Keratinocyte (primary cell): ENCODE measurements at regions not wholly inside any gene's neighbourhood (a gene's known extent, or its start where the extent isn't known, plus 50 kb on each side); places are given as distances from the start of the nearest gene placed in this dataset.

Source experiments
- DNase-seq: peaks from one replicate; pipeline ENCODE4 v3.0.0-alpha.2; 2011; ENCODE audit warnings: low read depth, missing footprints, low spot score
- FAIRE-seq: peaks from 2 replicates; lab custom pipeline; 2011; peaks lifted over from hg19 to GRCh38; lab: Jason Lieb, UNC
- H2AFZ ChIP-seq: 2 replicates; pipeline ENCODE4 v1.6.0; 2012; ENCODE audit warnings: low read length, control low read depth, inconsistent platforms; ENCODE audit not compliant: control insufficient read depth
- H3K27ac ChIP-seq: 2 replicates; pipeline ENCODE4 v1.5.1; 2011; ENCODE audit warnings: low read length; ENCODE audit not compliant: control insufficient read depth, insufficient read depth
- H3K27me3 ChIP-seq: 3 replicates; pipeline ENCODE4 v1.6.0; 2011; ENCODE audit warnings: low read length; ENCODE audit not compliant: control insufficient read depth, insufficient read depth; ENCODE audit errors: extremely low read depth
- H3K36me3 ChIP-seq, 2 experiments: 2 replicates in 1 of 2; 3 replicates in 1 of 2; pipeline ENCODE4 v1.5.1; 2011; ENCODE audit warnings: low read length in 2 of 2, mild to moderate bottlenecking in 1 of 2; ENCODE audit not compliant: control insufficient read depth in 2 of 2, insufficient read depth in 2 of 2; ENCODE audit errors: extremely low read depth in 1 of 2
- H3K4me1 ChIP-seq: 3 replicates; pipeline ENCODE4 v1.5.1; 2011; ENCODE audit warnings: low read length; ENCODE audit not compliant: control insufficient read depth, insufficient read depth; ENCODE audit errors: extremely low read depth
- H3K4me2 ChIP-seq: 3 replicates; pipeline ENCODE4 v1.6.0; 2011; ENCODE audit warnings: low read depth, low read length; ENCODE audit not compliant: control insufficient read depth, insufficient read depth; ENCODE audit errors: extremely low read depth
- H3K4me3 ChIP-seq, 3 experiments: fragments of 200-600 bp in 1 of 3; sonication (generic) in 1 of 3; 2 replicates in 2 of 3; 3 replicates in 1 of 3; pipeline ENCODE4 v1.5.1; 2011 to 2016; ENCODE audit warnings: low read length in 3 of 3, mild to moderate bottlenecking in 3 of 3, control low read depth in 2 of 3, inconsistent platforms in 1 of 3, low read depth in 1 of 3, mixed read lengths in 1 of 3, mixed run types in 1 of 3, moderate library complexity in 1 of 3; ENCODE audit not compliant: control insufficient read depth in 2 of 3, insufficient read depth in 2 of 3; ENCODE audit errors: extremely low read depth in 1 of 3
- H3K79me2 ChIP-seq: 2 replicates; pipeline ENCODE4 v1.6.0; 2012; ENCODE audit warnings: low read length; ENCODE audit not compliant: control insufficient read depth, insufficient read depth
- H3K9ac ChIP-seq: 3 replicates; pipeline ENCODE4 v1.6.0; 2011; ENCODE audit warnings: low read length; ENCODE audit not compliant: control insufficient read depth, insufficient read depth; ENCODE audit errors: extremely low read depth
- H3K9me1 ChIP-seq: 3 replicates; pipeline ENCODE4 v1.6.0; 2011; ENCODE audit warnings: low read length; ENCODE audit not compliant: control insufficient read depth, insufficient read depth; ENCODE audit errors: extremely low read depth
- H3K9me3 ChIP-seq: 2 replicates; pipeline ENCODE4 v1.5.1; 2012; ENCODE audit warnings: low read depth, low read length; ENCODE audit not compliant: control insufficient read depth
- H4K20me1 ChIP-seq: 3 replicates; pipeline ENCODE4 v1.6.0; 2011; ENCODE audit warnings: low read length; ENCODE audit not compliant: control insufficient read depth, insufficient read depth; ENCODE audit errors: extremely low read depth
- EZH2 ChIP-seq: IDR thresholded peaks from one replicate; pipeline ENCODE4 v1.6.1; 2012; ENCODE audit warnings: inconsistent platforms, mild to moderate bottlenecking, low read length, moderate library complexity
- dilution Hi-C: fragments of 300-500 bp; cut with MboI; formaldehyde crosslinking; loops from one replicate; pipeline ENCODE4 v1.7.0; 2020; ENCODE audit warnings: low sequenced_read_pairs; ENCODE audit not compliant: extremely low pct_ligation_motif_present
- TF ChIP-seq, protein P1 (sequence below), 3 experiments: IDR thresholded peaks in 1 of 3; conservative IDR thresholded peaks in 1 of 3; optimal IDR thresholded peaks in 1 of 3; 2 replicates in 2 of 3; 3 replicates in 1 of 3; pipeline versions ENCODE3 to v1.5.1; 2011; ENCODE audit warnings: low read length in 3 of 3, mild to moderate bottlenecking in 3 of 3, moderate library complexity in 2 of 3, control low read depth in 1 of 3, inconsistent platforms in 1 of 3; ENCODE audit not compliant: insufficient read depth in 2 of 3; ENCODE audit errors: extremely low read depth in 1 of 3

- Histone ChIP-seq H2AFZ (no peak overlapping the region), H3K27ac (no peak overlapping the region), H3K27me3 (no peaks in the 10 kb centered on the region), H3K9me3 (no peaks in the 10 kb centered on the region), H3K4me1 (no peaks in the 10 kb centered on the region), H3K9ac (no peak overlapping the region), H3K36me3 (no peaks in the 10 kb centered on the region), H3K9me1 (no peaks in the 10 kb centered on the region), H4K20me1 (no peaks in the 10 kb centered on the region), H3K79me2 (no peaks in the 10 kb centered on the region), H3K4me3 (no peak overlapping the region), H3K4me2 (no peak overlapping the region)
- no peak for TF ChIP-seq EZH2
- TF ChIP-seq, protein P1, sequence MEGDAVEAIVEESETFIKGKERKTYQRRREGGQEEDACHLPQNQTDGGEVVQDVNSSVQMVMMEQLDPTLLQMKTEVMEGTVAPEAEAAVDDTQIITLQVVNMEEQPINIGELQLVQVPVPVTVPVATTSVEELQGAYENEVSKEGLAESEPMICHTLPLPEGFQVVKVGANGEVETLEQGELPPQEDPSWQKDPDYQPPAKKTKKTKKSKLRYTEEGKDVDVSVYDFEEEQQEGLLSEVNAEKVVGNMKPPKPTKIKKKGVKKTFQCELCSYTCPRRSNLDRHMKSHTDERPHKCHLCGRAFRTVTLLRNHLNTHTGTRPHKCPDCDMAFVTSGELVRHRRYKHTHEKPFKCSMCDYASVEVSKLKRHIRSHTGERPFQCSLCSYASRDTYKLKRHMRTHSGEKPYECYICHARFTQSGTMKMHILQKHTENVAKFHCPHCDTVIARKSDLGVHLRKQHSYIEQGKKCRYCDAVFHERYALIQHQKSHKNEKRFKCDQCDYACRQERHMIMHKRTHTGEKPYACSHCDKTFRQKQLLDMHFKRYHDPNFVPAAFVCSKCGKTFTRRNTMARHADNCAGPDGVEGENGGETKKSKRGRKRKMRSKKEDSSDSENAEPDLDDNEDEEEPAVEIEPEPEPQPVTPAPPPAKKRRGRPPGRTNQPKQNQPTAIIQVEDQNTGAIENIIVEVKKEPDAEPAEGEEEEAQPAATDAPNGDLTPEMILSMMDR (optimal IDR thresholded peaks at IDR 0.05 in 1 of 3, IDR thresholded peaks at IDR 0.05 in 1 of 3, conservative IDR thresholded peaks at IDR 0.05 in 1 of 3; ENCODE audit: extremely low read depth in 1 of 3, insufficient read depth in 2 of 3, low read length in 3 of 3): no peak
- DNase-seq: no peak
- dilution Hi-C loops: no loop called here
- peak; percentile 17 for FAIRE-seq
Observed at GRCh38 chr2:147679955-147680531, 164.8 kb upstream of the ACVR2A start.

DNA sequence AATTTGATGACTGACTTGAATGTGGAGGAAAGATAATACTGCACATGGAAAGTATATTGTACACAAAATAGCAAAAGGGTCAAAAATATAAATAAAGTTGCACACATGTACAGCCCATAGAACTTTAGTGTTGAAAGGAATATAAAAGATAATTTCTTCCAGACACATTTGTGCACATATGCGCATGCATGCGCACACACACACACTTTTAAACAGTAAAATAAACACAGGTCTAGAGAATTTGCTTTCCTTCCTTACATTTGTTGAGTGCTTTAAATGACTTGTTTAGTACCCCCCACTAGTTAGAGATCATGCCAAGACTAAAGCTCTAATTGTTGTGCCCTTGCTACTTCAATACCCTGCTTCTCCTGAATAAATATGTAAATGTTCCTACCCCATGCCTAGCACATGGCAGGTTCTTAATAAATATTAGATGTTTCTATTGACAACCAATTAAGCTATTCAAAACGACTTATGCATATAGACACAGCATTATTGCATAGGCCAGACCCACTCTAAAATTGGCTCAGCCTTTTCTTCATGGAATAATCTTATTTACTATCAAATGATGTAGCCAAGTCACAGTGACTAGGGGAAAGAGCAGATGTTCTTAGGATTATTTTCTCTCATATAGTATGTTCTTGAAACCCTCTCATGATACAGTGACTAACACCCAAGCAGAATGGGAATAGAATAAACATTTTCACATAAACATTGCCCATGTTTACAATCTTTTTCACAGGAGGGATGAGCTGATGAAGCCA is 165.5 kb upstream of the ACVR2A start:
- TF ChIP-seq, protein P1 (optimal IDR thresholded peaks at IDR 0.05 in 1 of 3, IDR thresholded peaks at IDR 0.05 in 1 of 3, conservative IDR thresholded peaks at IDR 0.05 in 1 of 3; ENCODE audit: extremely low read depth in 1 of 3, insufficient read depth in 2 of 3, low read length in 3 of 3): no peak
- TF ChIP-seq EZH2: no peak
- H3K4me2 ChIP-seq: no peak overlapping the region
- no peak overlapping the region for H3K4me3 ChIP-seq
- H3K9ac ChIP-seq: no peak overlapping the region
- H3K9me3 ChIP-seq: no peaks in the 10 kb centered on the region
- H3K27ac ChIP-seq: no peak overlapping the region
- H3K36me3 ChIP-seq: no peaks in the 10 kb centered on the region
- H4K20me1 ChIP-seq: no peaks in the 10 kb centered on the region
- no peaks in the 10 kb centered on the region for H3K27me3 ChIP-seq
- H3K9me1 ChIP-seq: no peaks in the 10 kb centered on the region
- no peak for DNase-seq
- no peaks in the 10 kb centered on the region for H3K79me2 ChIP-seq
- dilution Hi-C loops: no loop called here
- H3K4me1 ChIP-seq: no peaks in the 10 kb centered on the region
- no peak overlapping the region for H2AFZ ChIP-seq
- FAIRE-seq: no peak
